HL-60 (cell line): ENCODE measurements at regions not wholly inside any gene's neighbourhood (a gene's known extent, or its start where the extent isn't known, plus 50 kb on each side); places are given as distances from the start of the nearest gene placed in this dataset.

Experiments used
- DNase-seq, 2 experiments: peaks; one replicate each; pipeline ENCODE4 v3.0.0-alpha.2; 2010 to 2020; ENCODE audit warnings: low read depth in 1 of 2, low spot score in 1 of 2
- H3K27ac ChIP-seq: fragments of 250-450 bp; sonication (Bioruptor Pico); replicated peaks from 2 replicates; pipeline ENCODE4 v1.5.1; 2020; ENCODE audit warnings: mild to moderate bottlenecking, moderate library complexity
- H3K27me3 ChIP-seq: fragments of 250-450 bp; sonication (Bioruptor Pico); 2 replicates; pipeline ENCODE4 v1.5.1; 2021; ENCODE audit warnings: mild to moderate bottlenecking, moderate library complexity; ENCODE audit not compliant: insufficient read depth, poor library complexity, severe bottlenecking
- H3K4me3 ChIP-seq: replicated peaks from 2 replicates; pipeline ENCODE4 v1.5.1; 2011; ENCODE audit warnings: mild to moderate bottlenecking, control low read depth, low read length; ENCODE audit not compliant: insufficient read depth
- CTCF ChIP-seq: IDR thresholded peaks from one replicate; pipeline ENCODE4 v1.5.1; 2011; ENCODE audit warnings: low read length, control low read depth, inconsistent platforms; ENCODE audit not compliant: insufficient read depth
- GABPA ChIP-seq: IDR thresholded peaks from 2 replicates; pipeline ENCODE4 v1.6.1; 2012; ENCODE audit warnings: low read depth
- POLR2AphosphoS5 ChIP-seq: IDR thresholded peaks from 2 replicates; pipeline ENCODE4 v1.6.1; 2012; ENCODE audit warnings: low read depth
- REST ChIP-seq: IDR thresholded peaks from 2 replicates; pipeline ENCODE4 v1.6.1; 2012; ENCODE audit warnings: low read depth; ENCODE audit not compliant: insufficient replicate concordance
- SPI1 ChIP-seq: IDR thresholded peaks from 2 replicates; pipeline ENCODE4 v1.6.1; 2012; ENCODE audit warnings: low read depth, mild to moderate bottlenecking, borderline replicate concordance

GRCh38 chr5:116740771-116741170, 166.1 kb upstream of the SEMA6A start:
- H3K27ac ChIP-seq = no peak overlapping the region
- H3K27me3 ChIP-seq = no peaks in the 10 kb centered on the region
- no peak for TF ChIP-seq SPI1
- no peak for TF ChIP-seq POLR2AphosphoS5
- TF ChIP-seq GABPA = no peak
- TF ChIP-seq CTCF = no peak
- TF ChIP-seq REST = no peak
- DNase-seq = no peak
- H3K4me3 ChIP-seq = no peak overlapping the region

GRCh38 chr5:116739571-116739970, 164.9 kb upstream of the SEMA6A start:
- H3K27me3 ChIP-seq = no peaks in the 10 kb centered on the region

More at GRCh38 chr5:116739571-116739970, 164.9 kb upstream of the SEMA6A start:
- Histone ChIP-seq H3K27ac (no peak overlapping the region), H3K4me3 (no peak overlapping the region)
- no peak for DNase-seq
- TF ChIP-seq CTCF = no peak
- no peak for TF ChIP-seq GABPA
- TF ChIP-seq REST = no peak
- no peak for TF ChIP-seq SPI1
- no peak for TF ChIP-seq POLR2AphosphoS5
